ENCODE measurements at regions not wholly inside any gene's neighbourhood (a gene's known extent, or its start where the extent isn't known, plus 50 kb on each side); places are given as distances from the start of the nearest gene placed in this dataset.

GRCh38 chr12:47591795-47592194, 114.0 kb downstream of the RPAP3 start:
- no peak overlapping the region for H2AFZ ChIP-seq (ENCODE audit: low read depth, low read length, severe bottlenecking)
- TF ChIP-seq CTCF (IDR thresholded peaks at IDR 0.05; ENCODE audit: insufficient read depth, low read length, poor library complexity, severe bottlenecking) (no peak), EZH2phosphoT487 (conservative IDR thresholded peaks at IDR 0.05; ENCODE audit: low read length) (no peak)
- no peaks in the 10 kb centered on the region for H4K20me1 ChIP-seq (ENCODE audit: low read depth, low read length)
- no peaks in the 10 kb centered on the region for H3K9me3 ChIP-seq (ENCODE audit: insufficient read depth, low read length)
- no peaks in the 10 kb centered on the region for H3K9me2 ChIP-seq (replicated peaks; ENCODE audit: insufficient read depth, low read length)
- no peak overlapping the region for H3K4me2 ChIP-seq (ENCODE audit: low read depth, low read length, poor library complexity, severe bottlenecking)
- H3K4me3 ChIP-seq (ENCODE audit: insufficient read depth, low read length, poor library complexity, severe bottlenecking): no peak overlapping the region
- H3K79me2 ChIP-seq (ENCODE audit: insufficient read depth, low read length): no peaks in the 10 kb centered on the region
- H3K27me3 ChIP-seq (ENCODE audit: low read length): no peaks in the 10 kb centered on the region
- H3K27ac ChIP-seq (ENCODE audit: low read depth, low read length): no peak overlapping the region
- no peak overlapping the region for H3K9ac ChIP-seq (ENCODE audit: low read length)
- H3F3A ChIP-seq (ENCODE audit: insufficient read depth): no peaks in the 10 kb centered on the region
- no peaks in the 10 kb centered on the region for H3K36me3 ChIP-seq (ENCODE audit: low read length)

- no peak overlapping the region for H3K4me3 ChIP-seq (ENCODE audit: insufficient read depth, low read length, poor library complexity, severe bottlenecking)
- H2AFZ ChIP-seq (ENCODE audit: low read depth, low read length, severe bottlenecking): no peak overlapping the region
- no peak overlapping the region for H3K27ac ChIP-seq (ENCODE audit: low read depth, low read length)
- H4K20me1 ChIP-seq (ENCODE audit: low read depth, low read length): no peaks in the 10 kb centered on the region
- H3K9ac ChIP-seq (ENCODE audit: low read length): no peak overlapping the region
- TF ChIP-seq CTCF (IDR thresholded peaks at IDR 0.05; ENCODE audit: insufficient read depth, low read length, poor library complexity, severe bottlenecking) (no peak), EZH2phosphoT487 (conservative IDR thresholded peaks at IDR 0.05; ENCODE audit: low read length) (no peak)
- H3K27me3 ChIP-seq (ENCODE audit: low read length): no peaks in the 10 kb centered on the region
- H3K9me3 ChIP-seq (ENCODE audit: insufficient read depth, low read length): no peaks in the 10 kb centered on the region
- H3K4me2 ChIP-seq (ENCODE audit: low read depth, low read length, poor library complexity, severe bottlenecking): no peak overlapping the region
- H3K9me2 ChIP-seq (replicated peaks; ENCODE audit: insufficient read depth, low read length): no peaks in the 10 kb centered on the region
- no peaks in the 10 kb centered on the region for H3K36me3 ChIP-seq (ENCODE audit: low read length)
- H3K79me2 ChIP-seq (ENCODE audit: insufficient read depth, low read length): no peaks in the 10 kb centered on the region
- H3F3A ChIP-seq (ENCODE audit: insufficient read depth): no peaks in the 10 kb centered on the region
Observed at GRCh38 chr12:47591361-47591791, 114.5 kb downstream of the RPAP3 start.

GRCh38 chr12:47590771-47591360, 115.0 kb downstream of the RPAP3 start:
- H3K4me3 ChIP-seq (ENCODE audit: insufficient read depth, low read length, poor library complexity, severe bottlenecking): no peak overlapping the region
- H4K20me1 ChIP-seq (ENCODE audit: low read depth, low read length): no peaks in the 10 kb centered on the region
- no peaks in the 10 kb centered on the region for H3F3A ChIP-seq (ENCODE audit: insufficient read depth)
- TF ChIP-seq EZH2phosphoT487 (conservative IDR thresholded peaks at IDR 0.05; ENCODE audit: low read length) (no peak), CTCF (IDR thresholded peaks at IDR 0.05; ENCODE audit: insufficient read depth, low read length, poor library complexity, severe bottlenecking) (no peak)
- no peak overlapping the region for H3K27ac ChIP-seq (ENCODE audit: low read depth, low read length)
- no peaks in the 10 kb centered on the region for H3K27me3 ChIP-seq (ENCODE audit: low read length)
- no peaks in the 10 kb centered on the region for H3K9me2 ChIP-seq (replicated peaks; ENCODE audit: insufficient read depth, low read length)
- no peaks in the 10 kb centered on the region for H3K79me2 ChIP-seq (ENCODE audit: insufficient read depth, low read length)
- no peak overlapping the region for H2AFZ ChIP-seq (ENCODE audit: low read depth, low read length, severe bottlenecking)
- no peak overlapping the region for H3K9ac ChIP-seq (ENCODE audit: low read length)
- no peak overlapping the region for H3K4me2 ChIP-seq (ENCODE audit: low read depth, low read length, poor library complexity, severe bottlenecking)
- H3K9me3 ChIP-seq (ENCODE audit: insufficient read depth, low read length): no peaks in the 10 kb centered on the region
- no peaks in the 10 kb centered on the region for H3K36me3 ChIP-seq (ENCODE audit: low read length)
